Type B pancreatic cell (in vitro differentiated cells): ENCODE measurements at regions not wholly inside any gene's neighbourhood (a gene's known extent, or its start where the extent isn't known, plus 50 kb on each side); places are given as distances from the start of the nearest gene placed in this dataset.

Experiments used
- DNase-seq: peaks from one replicate; pipeline ENCODE4 v3.0.0; 2021; ENCODE audit warnings: mixed read lengths; ENCODE audit not compliant: unreplicated experiment; ENCODE audit errors: extremely low spot score
- H3K27ac Mint-ChIP-seq: 2 replicates; pipeline ENCODE4 v1.8.0; 2021; ENCODE audit warnings: mild to moderate bottlenecking, mixed read lengths
- H3K27me3 Mint-ChIP-seq: 2 replicates; pipeline ENCODE4 v1.8.0; 2021; ENCODE audit warnings: mixed read lengths
- H3K36me3 Mint-ChIP-seq: 2 replicates; pipeline ENCODE4 v1.8.0; 2021; ENCODE audit warnings: mixed read lengths
- H3K4me1 Mint-ChIP-seq: one replicate; pipeline ENCODE4 v1.8.0; 2021; ENCODE audit warnings: mixed read lengths; ENCODE audit not compliant: unreplicated experiment
- H3K4me3 Mint-ChIP-seq: 2 replicates; pipeline ENCODE4 v1.8.0; 2021; ENCODE audit warnings: mild to moderate bottlenecking, mixed read lengths
- H3K9me3 Mint-ChIP-seq: 2 replicates; pipeline ENCODE4 v1.8.0; 2021; ENCODE audit warnings: mixed read lengths
- TF ChIP-seq, protein P1 (sequence below): fragments of 200-600 bp; sonication (generic); conservative IDR thresholded peaks from 2 replicates; pipeline ENCODE4 v1.5.0; 2021; ENCODE audit warnings: antibody characterized with exemption, mild to moderate bottlenecking

- TF ChIP-seq, protein P1, sequence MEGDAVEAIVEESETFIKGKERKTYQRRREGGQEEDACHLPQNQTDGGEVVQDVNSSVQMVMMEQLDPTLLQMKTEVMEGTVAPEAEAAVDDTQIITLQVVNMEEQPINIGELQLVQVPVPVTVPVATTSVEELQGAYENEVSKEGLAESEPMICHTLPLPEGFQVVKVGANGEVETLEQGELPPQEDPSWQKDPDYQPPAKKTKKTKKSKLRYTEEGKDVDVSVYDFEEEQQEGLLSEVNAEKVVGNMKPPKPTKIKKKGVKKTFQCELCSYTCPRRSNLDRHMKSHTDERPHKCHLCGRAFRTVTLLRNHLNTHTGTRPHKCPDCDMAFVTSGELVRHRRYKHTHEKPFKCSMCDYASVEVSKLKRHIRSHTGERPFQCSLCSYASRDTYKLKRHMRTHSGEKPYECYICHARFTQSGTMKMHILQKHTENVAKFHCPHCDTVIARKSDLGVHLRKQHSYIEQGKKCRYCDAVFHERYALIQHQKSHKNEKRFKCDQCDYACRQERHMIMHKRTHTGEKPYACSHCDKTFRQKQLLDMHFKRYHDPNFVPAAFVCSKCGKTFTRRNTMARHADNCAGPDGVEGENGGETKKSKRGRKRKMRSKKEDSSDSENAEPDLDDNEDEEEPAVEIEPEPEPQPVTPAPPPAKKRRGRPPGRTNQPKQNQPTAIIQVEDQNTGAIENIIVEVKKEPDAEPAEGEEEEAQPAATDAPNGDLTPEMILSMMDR: no peak
- no peak for DNase-seq
- no peak overlapping the region for H3K4me3 Mint-ChIP-seq
- no peaks in the 10 kb centered on the region for H3K4me1 Mint-ChIP-seq
- H3K9me3 Mint-ChIP-seq: no peaks in the 10 kb centered on the region
- H3K27ac Mint-ChIP-seq: no peak overlapping the region
- peaks cover 4% of the 10 kb centered on the region for H3K27me3 Mint-ChIP-seq
- no peaks in the 10 kb centered on the region for H3K36me3 Mint-ChIP-seq
These were observed 2211.9 kb upstream of the TENM3 start for GRCh38 chr4:180031330-180031729.

- H3K27ac Mint-ChIP-seq: no peak overlapping the region
- no peaks in the 10 kb centered on the region for H3K9me3 Mint-ChIP-seq
- no peaks in the 10 kb centered on the region for H3K27me3 Mint-ChIP-seq
- TF ChIP-seq, protein P1: no peak
- no peak for DNase-seq
- no peak overlapping the region for H3K4me3 Mint-ChIP-seq
- no peaks in the 10 kb centered on the region for H3K4me1 Mint-ChIP-seq
- H3K36me3 Mint-ChIP-seq: no peaks in the 10 kb centered on the region
These were observed 2201.6 kb upstream of the TENM3 start for GRCh38 chr4:180041576-180041975.

- no peaks in the 10 kb centered on the region for H3K36me3 Mint-ChIP-seq
- no peaks in the 10 kb centered on the region for H3K9me3 Mint-ChIP-seq
- TF ChIP-seq, protein P1: no peak
- no peak overlapping the region for H3K4me3 Mint-ChIP-seq
- H3K4me1 Mint-ChIP-seq: peaks cover 14% of the 10 kb centered on the region
- DNase-seq: no peak
- H3K27me3 Mint-ChIP-seq: peaks cover 26% of the 10 kb centered on the region
- no peak overlapping the region for H3K27ac Mint-ChIP-seq
These were observed 2190.6 kb upstream of the TENM3 start for GRCh38 chr4:180052629-180053028.

GRCh38 chr4:180054291-180054690 lies 2188.9 kb upstream of the TENM3 start:
- TF ChIP-seq, protein P1: no peak
- H3K27ac Mint-ChIP-seq: no peak overlapping the region
- no peak for DNase-seq
- H3K36me3 Mint-ChIP-seq: no peaks in the 10 kb centered on the region
- peaks cover 15% of the 10 kb centered on the region for H3K4me1 Mint-ChIP-seq
- H3K9me3 Mint-ChIP-seq: no peaks in the 10 kb centered on the region
- no peak overlapping the region for H3K4me3 Mint-ChIP-seq
- H3K27me3 Mint-ChIP-seq: peaks cover 27% of the 10 kb centered on the region

DNA sequence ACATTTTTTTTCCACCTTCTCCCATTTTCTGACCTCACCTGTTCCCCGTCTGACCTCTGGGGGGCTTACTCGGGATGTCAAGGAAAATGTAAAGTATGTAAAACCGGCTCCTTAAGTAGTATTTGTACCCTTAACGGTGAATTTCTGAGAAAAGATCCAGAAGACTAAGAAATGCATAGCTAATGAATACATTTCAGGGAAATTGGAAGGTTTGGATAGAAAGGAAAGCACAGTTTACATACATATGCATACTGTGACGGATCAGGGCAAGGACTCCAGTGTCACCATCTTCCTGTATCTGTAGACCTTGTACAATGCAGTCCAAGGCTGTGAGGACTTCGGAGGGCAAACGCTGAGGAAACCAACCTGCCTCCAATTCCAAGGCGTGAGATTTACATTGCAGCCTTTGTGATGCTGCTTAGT lies 2185.9 kb upstream of the TENM3 start:
- Mint-ChIP-seq H3K27ac (peak overlapping the region; percentile 51), H3K27me3 (peaks cover 48% of the 10 kb centered on the region), H3K36me3 (no peaks in the 10 kb centered on the region), H3K4me3 (peak overlapping the region; percentile 89), H3K4me1 (peaks cover 12% of the 10 kb centered on the region), H3K9me3 (no peaks in the 10 kb centered on the region)
- TF ChIP-seq, protein P1: peak; percentile 60
- DNase-seq: no peak
